Neutrophil (primary cell): ENCODE measurements at regions not wholly inside any gene's neighbourhood (a gene's known extent, or its start where the extent isn't known, plus 50 kb on each side); places are given as distances from the start of the nearest gene placed in this dataset.

ENCODE experiments used
- H3K27ac ChIP-seq: fragments of 200-600 bp; sonication (generic); 2 replicates; pipeline ENCODE4 v1.5.1; 2016; ENCODE audit warnings: mild to moderate bottlenecking, moderate library complexity
- H3K27me3 ChIP-seq: fragments of 200-600 bp; sonication (generic); 2 replicates; pipeline ENCODE4 v1.6.0; 2016; ENCODE audit warnings: mild to moderate bottlenecking
- H3K36me3 ChIP-seq: fragments of 200-600 bp; sonication (generic); 2 replicates; pipeline ENCODE4 v1.5.1; 2017
- H3K4me1 ChIP-seq, 2 experiments: fragments of 200-600 bp in 1 of 2; sonication (generic) in 1 of 2; 1 replicate in 1 of 2; 2 replicates in 1 of 2; pipeline versions ENCODE4 v1.5.1 to v1.6.1; 2013 to 2016; ENCODE audit warnings: low read depth in 1 of 2, low read length in 1 of 2, mild to moderate bottlenecking in 1 of 2, moderate library complexity in 1 of 2; ENCODE audit not compliant: control insufficient read depth in 1 of 2, insufficient read depth in 1 of 2
- H3K4me3 ChIP-seq, 2 experiments: fragments of 200-600 bp in 1 of 2; sonication (generic) in 1 of 2; 1 replicate in 1 of 2; 2 replicates in 1 of 2; pipeline ENCODE4 v1.5.1; 2013 to 2016; ENCODE audit warnings: low read depth in 1 of 2, low read length in 1 of 2, mild to moderate bottlenecking in 1 of 2, moderate library complexity in 1 of 2
- H3K9me3 ChIP-seq: fragments of 200-600 bp; sonication (generic); 2 replicates; pipeline ENCODE4 v1.5.1; 2016
- TF ChIP-seq, protein P1 (sequence below): fragments of 200-600 bp; sonication (generic); IDR thresholded peaks from 2 replicates; pipeline ENCODE4 v1.5.1; 2016; ENCODE audit warnings: antibody characterized with exemption

DNA sequence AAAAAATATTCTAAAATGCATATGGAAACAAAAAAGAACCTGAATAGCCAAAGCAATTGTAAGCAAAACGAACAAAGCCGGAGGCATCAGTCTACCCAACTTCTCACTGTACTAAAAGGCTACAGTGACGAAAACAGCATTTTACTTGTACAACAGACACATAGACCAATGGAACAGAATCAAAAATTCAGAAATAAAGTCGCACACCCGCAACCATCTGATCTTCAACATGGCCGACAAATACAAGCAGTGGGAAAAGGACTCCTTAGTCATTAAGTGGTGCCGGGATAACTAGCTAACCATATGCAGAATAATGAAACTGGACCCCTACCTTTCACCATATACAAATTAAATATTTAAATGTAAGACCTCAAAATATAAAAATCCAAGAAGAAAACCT, 203.9 kb upstream of the PPFIA2 start:
- Histone ChIP-seq H3K4me3 (no peak overlapping the region), H3K4me1 (peaks cover 7 to 20% of the 10 kb centered on the region in 2 experiments), H3K27me3 (no peaks in the 10 kb centered on the region), H3K9me3 (no peaks in the 10 kb centered on the region), H3K36me3 (no peaks in the 10 kb centered on the region), H3K27ac (no peak overlapping the region)
- TF ChIP-seq, protein P1, sequence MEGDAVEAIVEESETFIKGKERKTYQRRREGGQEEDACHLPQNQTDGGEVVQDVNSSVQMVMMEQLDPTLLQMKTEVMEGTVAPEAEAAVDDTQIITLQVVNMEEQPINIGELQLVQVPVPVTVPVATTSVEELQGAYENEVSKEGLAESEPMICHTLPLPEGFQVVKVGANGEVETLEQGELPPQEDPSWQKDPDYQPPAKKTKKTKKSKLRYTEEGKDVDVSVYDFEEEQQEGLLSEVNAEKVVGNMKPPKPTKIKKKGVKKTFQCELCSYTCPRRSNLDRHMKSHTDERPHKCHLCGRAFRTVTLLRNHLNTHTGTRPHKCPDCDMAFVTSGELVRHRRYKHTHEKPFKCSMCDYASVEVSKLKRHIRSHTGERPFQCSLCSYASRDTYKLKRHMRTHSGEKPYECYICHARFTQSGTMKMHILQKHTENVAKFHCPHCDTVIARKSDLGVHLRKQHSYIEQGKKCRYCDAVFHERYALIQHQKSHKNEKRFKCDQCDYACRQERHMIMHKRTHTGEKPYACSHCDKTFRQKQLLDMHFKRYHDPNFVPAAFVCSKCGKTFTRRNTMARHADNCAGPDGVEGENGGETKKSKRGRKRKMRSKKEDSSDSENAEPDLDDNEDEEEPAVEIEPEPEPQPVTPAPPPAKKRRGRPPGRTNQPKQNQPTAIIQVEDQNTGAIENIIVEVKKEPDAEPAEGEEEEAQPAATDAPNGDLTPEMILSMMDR, result no peak

DNA sequence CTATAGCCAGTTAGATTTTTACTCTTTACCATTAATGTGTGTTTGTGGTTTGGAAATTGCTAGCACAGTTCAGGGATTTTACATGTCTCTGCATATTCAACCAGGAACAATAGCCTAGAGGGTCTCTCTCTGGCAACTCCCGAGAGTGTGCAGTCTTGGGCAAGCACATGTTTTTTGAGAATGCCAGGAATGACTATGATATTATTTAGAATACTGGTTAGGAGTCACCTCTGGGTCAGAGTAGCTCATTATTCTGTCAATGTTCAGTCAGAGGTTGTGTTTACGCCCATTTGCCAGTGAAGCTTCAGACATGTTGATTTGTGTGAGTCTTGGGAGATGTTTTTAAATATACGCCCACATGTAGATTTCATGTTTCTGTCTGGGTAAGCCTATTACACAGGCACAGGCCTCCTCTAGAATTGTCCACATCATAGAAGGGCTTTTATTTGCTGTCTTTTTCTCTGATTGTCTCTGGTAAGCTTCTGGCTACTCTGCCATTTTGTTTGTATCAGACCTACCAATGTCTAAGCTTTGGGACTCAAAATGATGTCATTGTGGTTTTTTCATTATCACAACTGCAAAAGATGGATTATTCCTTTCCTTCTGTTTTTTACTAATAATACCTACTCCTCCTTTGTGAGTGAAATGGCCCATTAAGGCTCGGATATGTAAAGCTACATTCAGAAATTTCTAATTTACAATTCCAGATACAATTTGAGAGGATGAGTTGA, 203.1 kb upstream of the PPFIA2 start:
- Histone ChIP-seq H3K27me3 (no peaks in the 10 kb centered on the region), H3K9me3 (no peaks in the 10 kb centered on the region), H3K36me3 (no peaks in the 10 kb centered on the region), H3K4me3 (no peak overlapping the region), H3K27ac (no peak overlapping the region), H3K4me1 (peaks cover 11 to 27% of the 10 kb centered on the region in 2 experiments)
- TF ChIP-seq, protein P1, result no peak

DNA sequence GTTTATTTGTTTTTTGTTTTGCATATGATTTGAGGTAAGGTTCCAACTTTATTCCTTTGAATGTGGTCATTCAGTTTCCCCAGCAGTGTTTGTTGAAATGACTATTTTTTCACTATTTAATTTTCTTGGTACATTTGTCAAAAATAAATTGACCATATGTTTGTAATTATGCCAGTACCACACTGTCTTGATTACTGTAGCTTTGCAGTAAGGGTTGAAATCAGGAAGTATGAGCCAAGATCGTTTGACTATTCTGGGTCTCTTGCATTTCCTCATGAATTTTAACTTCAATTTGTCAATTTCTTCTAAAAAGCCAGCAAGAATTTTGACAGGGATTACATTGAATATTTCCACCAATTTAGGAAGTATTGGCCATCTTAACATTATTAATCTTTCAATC, 199.3 kb upstream of the PPFIA2 start:
- Histone ChIP-seq H3K9me3 (no peaks in the 10 kb centered on the region), H3K27me3 (no peaks in the 10 kb centered on the region), H3K27ac (peak overlapping the region; percentile 55), H3K36me3 (no peaks in the 10 kb centered on the region), H3K4me1 (peaks cover 18 to 40% of the 10 kb centered on the region in 2 experiments), H3K4me3 (no peak overlapping the region)
- TF ChIP-seq, protein P1, result no peak

DNA sequence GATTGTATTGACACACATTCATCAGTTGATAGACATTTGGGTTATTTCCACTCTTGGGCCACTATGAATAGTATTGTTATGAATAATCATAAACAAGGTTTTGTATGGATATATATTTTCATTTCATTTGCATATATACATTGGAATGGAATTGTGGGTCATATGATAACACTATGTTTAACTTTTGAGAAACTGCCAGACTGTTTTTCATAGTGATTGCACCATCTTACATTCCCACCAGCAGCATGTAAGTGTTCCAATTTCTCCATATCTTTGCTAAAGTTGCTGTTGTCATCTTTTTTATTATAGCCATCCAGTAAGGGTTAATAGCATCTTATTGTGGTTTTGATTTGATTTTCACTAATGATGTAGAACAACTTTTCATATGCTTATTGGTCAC, 198.5 kb upstream of the PPFIA2 start:
- H3K4me3 ChIP-seq, result no peak overlapping the region
- H3K27me3 ChIP-seq, result no peaks in the 10 kb centered on the region
- H3K27ac ChIP-seq, result no peak overlapping the region
- no peaks in the 10 kb centered on the region for H3K9me3 ChIP-seq
- TF ChIP-seq, protein P1, result no peak
- H3K4me1 ChIP-seq, result peaks cover 18 to 40% of the 10 kb centered on the region in 2 experiments
- no peaks in the 10 kb centered on the region for H3K36me3 ChIP-seq

DNA sequence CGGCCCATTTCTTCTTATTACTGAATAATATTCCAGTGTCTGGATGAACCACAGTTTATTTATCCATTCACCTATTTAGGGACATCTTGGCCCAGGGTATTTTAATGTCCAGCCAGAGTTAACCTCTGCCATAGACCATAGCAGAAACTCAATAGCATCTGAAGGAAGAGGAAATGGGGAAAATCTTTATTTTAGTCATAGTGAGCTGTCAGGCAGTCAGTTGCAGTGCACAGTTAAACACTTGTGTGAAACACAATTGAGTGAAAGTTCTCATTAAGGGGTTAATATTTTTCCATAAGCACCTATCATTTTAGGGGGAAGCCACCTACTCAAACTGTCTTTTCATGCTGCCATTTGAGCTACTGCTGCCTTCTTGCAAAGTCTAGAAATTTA, 197.3 kb upstream of the PPFIA2 start:
- Histone ChIP-seq H3K36me3 (no peaks in the 10 kb centered on the region), H3K9me3 (no peaks in the 10 kb centered on the region), H3K4me1 (peaks cover 18 to 45% of the 10 kb centered on the region in 2 experiments), H3K27me3 (no peaks in the 10 kb centered on the region), H3K4me3 (no peak overlapping the region), H3K27ac (no peak overlapping the region)
- TF ChIP-seq, protein P1, result no peak
